T-helper 1 cell treated with Interleukin-12 subunit alpha and Interleukin-12 subunit beta and Interleukin-4 antibody, amounts not matched to agents 30 μg/mL and 1 μg/mL, for 36 hours (primary cell): ENCODE measurements at regions not wholly inside any gene's neighbourhood (a gene's known extent, or its start where the extent isn't known, plus 50 kb on each side); places are given as distances from the start of the nearest gene placed in this dataset.
"Not testable (repeated sequence)": the region's sequence is repeated elsewhere in the genome, so short reads cannot be mapped to it uniquely, and the experiment has no call there.

ENCODE experiments used
- H3K27ac Mint-ChIP-seq: one replicate; pipeline ENCODE4 v1.8.0; 2021; ENCODE audit warnings: mild to moderate bottlenecking, mixed read lengths
- H3K27me3 Mint-ChIP-seq: one replicate; pipeline ENCODE4 v1.8.0; 2021; ENCODE audit warnings: low read depth, mixed read lengths
- H3K36me3 Mint-ChIP-seq: one replicate; pipeline ENCODE4 v1.8.0; 2021; ENCODE audit warnings: low read depth, mixed read lengths
- H3K4me1 Mint-ChIP-seq: one replicate; pipeline ENCODE4 v1.8.0; 2021; ENCODE audit warnings: low read depth, mixed read lengths
- H3K4me3 Mint-ChIP-seq: one replicate; pipeline ENCODE4 v1.8.0; 2021; ENCODE audit warnings: mild to moderate bottlenecking, moderate library complexity, mixed read lengths
- H3K9me3 Mint-ChIP-seq: one replicate; pipeline ENCODE4 v1.8.0; 2021; ENCODE audit warnings: mixed read lengths

GRCh38 chr6:67129780-67130179 lies 1422.8 kb upstream of the EYS start:
- no peak overlapping the region for H3K4me3 Mint-ChIP-seq
- H3K9me3 Mint-ChIP-seq, result peaks cover 8% of the 10 kb centered on the region
- H3K4me1 Mint-ChIP-seq, result no peaks in the 10 kb centered on the region
- no peaks in the 10 kb centered on the region for H3K36me3 Mint-ChIP-seq
- no peaks in the 10 kb centered on the region for H3K27me3 Mint-ChIP-seq
- H3K27ac Mint-ChIP-seq, result no peak overlapping the region

GRCh38 chr6:67127041-67127440 lies 1420.0 kb upstream of the EYS start:
- Mint-ChIP-seq H3K27me3 (no peaks in the 10 kb centered on the region), H3K4me3 (no peak overlapping the region), H3K36me3 (no peaks in the 10 kb centered on the region), H3K4me1 (no peaks in the 10 kb centered on the region), H3K9me3 (no peaks in the 10 kb centered on the region), H3K27ac (no peak overlapping the region)

- H3K27me3 Mint-ChIP-seq, result no peaks in the 10 kb centered on the region
- H3K4me1 Mint-ChIP-seq, result no peaks in the 10 kb centered on the region
- H3K27ac Mint-ChIP-seq, result no peak overlapping the region
- H3K4me3 Mint-ChIP-seq, result no peak overlapping the region
- H3K9me3 Mint-ChIP-seq, result no peaks in the 10 kb centered on the region
- no peaks in the 10 kb centered on the region for H3K36me3 Mint-ChIP-seq
Measured at GRCh38 chr6:67121115-67121514, 1414.1 kb upstream of the EYS start.

- H3K9me3 Mint-ChIP-seq, result peaks cover 4% of the 10 kb centered on the region
- no peak overlapping the region for H3K4me3 Mint-ChIP-seq
- no peaks in the 10 kb centered on the region for H3K4me1 Mint-ChIP-seq
- no peaks in the 10 kb centered on the region for H3K36me3 Mint-ChIP-seq
- H3K27me3 Mint-ChIP-seq, result no peaks in the 10 kb centered on the region
- H3K27ac Mint-ChIP-seq, result no peak overlapping the region
Measured at GRCh38 chr6:67112120-67112519, 1405.1 kb upstream of the EYS start.

GRCh38 chr6:67102743-67103142 lies 1395.7 kb upstream of the EYS start:
- H3K4me3 Mint-ChIP-seq, result no peak overlapping the region
- H3K27ac Mint-ChIP-seq, result no peak overlapping the region
- H3K9me3 Mint-ChIP-seq, result peaks cover 7% of the 10 kb centered on the region
- H3K27me3 Mint-ChIP-seq, result no peaks in the 10 kb centered on the region
- H3K36me3 Mint-ChIP-seq, result no peaks in the 10 kb centered on the region
- no peaks in the 10 kb centered on the region for H3K4me1 Mint-ChIP-seq

- not testable (repeated sequence) for H3K27me3 Mint-ChIP-seq, H3K4me3 Mint-ChIP-seq, H3K27ac Mint-ChIP-seq, H3K4me1 Mint-ChIP-seq, H3K36me3 Mint-ChIP-seq
- peaks cover 13% of the 10 kb centered on the region for H3K9me3 Mint-ChIP-seq
Measured at GRCh38 chr6:67095618-67096226, 1388.7 kb upstream of the EYS start.

- Mint-ChIP-seq H3K4me1 (no peaks in the 10 kb centered on the region), H3K4me3 (no peak overlapping the region), H3K9me3 (peaks cover 13% of the 10 kb centered on the region), H3K27ac (no peak overlapping the region), H3K27me3 (no peaks in the 10 kb centered on the region), H3K36me3 (no peaks in the 10 kb centered on the region)
Measured at GRCh38 chr6:67094431-67094946, 1387.5 kb upstream of the EYS start.

- Mint-ChIP-seq H3K27me3 (no peaks in the 10 kb centered on the region), H3K4me3 (no peak overlapping the region), H3K36me3 (no peaks in the 10 kb centered on the region), H3K4me1 (no peaks in the 10 kb centered on the region), H3K9me3 (no peaks in the 10 kb centered on the region), H3K27ac (no peak overlapping the region)
Measured at GRCh38 chr6:67073938-67074337, 1366.9 kb upstream of the EYS start.

- H3K27me3 Mint-ChIP-seq, result no peaks in the 10 kb centered on the region
- H3K27ac Mint-ChIP-seq, result no peak overlapping the region
Measured at GRCh38 chr6:67068781-67069180, 1361.8 kb upstream of the EYS start.

GRCh38 chr6:67064323-67064722 lies 1357.3 kb upstream of the EYS start:
- Mint-ChIP-seq H3K4me3 (no peak overlapping the region), H3K27me3 (no peaks in the 10 kb centered on the region), H3K4me1 (no peaks in the 10 kb centered on the region), H3K9me3 (peaks cover 15% of the 10 kb centered on the region), H3K36me3 (no peaks in the 10 kb centered on the region), H3K27ac (no peak overlapping the region)

More at GRCh38 chr6:67068781-67069180, 1361.8 kb upstream of the EYS start:
- H3K4me1 Mint-ChIP-seq, result no peaks in the 10 kb centered on the region
- no peaks in the 10 kb centered on the region for H3K36me3 Mint-ChIP-seq
- no peak overlapping the region for H3K4me3 Mint-ChIP-seq
- peaks cover 12% of the 10 kb centered on the region for H3K9me3 Mint-ChIP-seq

- no peak overlapping the region for H3K27ac Mint-ChIP-seq
- peaks cover 9% of the 10 kb centered on the region for H3K9me3 Mint-ChIP-seq
- H3K4me3 Mint-ChIP-seq, result no peak overlapping the region
- H3K27me3 Mint-ChIP-seq, result no peaks in the 10 kb centered on the region
- no peaks in the 10 kb centered on the region for H3K36me3 Mint-ChIP-seq
- no peaks in the 10 kb centered on the region for H3K4me1 Mint-ChIP-seq
Measured at GRCh38 chr6:67047996-67048395, 1341.0 kb upstream of the EYS start.

- H3K4me3 Mint-ChIP-seq, result no peak overlapping the region
- H3K4me1 Mint-ChIP-seq, result no peaks in the 10 kb centered on the region
- no peaks in the 10 kb centered on the region for H3K27me3 Mint-ChIP-seq
- peaks cover 9% of the 10 kb centered on the region for H3K9me3 Mint-ChIP-seq
- no peak overlapping the region for H3K27ac Mint-ChIP-seq
- H3K36me3 Mint-ChIP-seq, result no peaks in the 10 kb centered on the region
Measured at GRCh38 chr6:67045076-67045475, 1338.0 kb upstream of the EYS start.

GRCh38 chr6:67031451-67031850 lies 1324.4 kb upstream of the EYS start:
- Mint-ChIP-seq H3K4me3 (no peak overlapping the region), H3K27ac (no peak overlapping the region), H3K9me3 (peaks cover 19% of the 10 kb centered on the region), H3K36me3 (no peaks in the 10 kb centered on the region), H3K4me1 (no peaks in the 10 kb centered on the region), H3K27me3 (no peaks in the 10 kb centered on the region)

- no peaks in the 10 kb centered on the region for H3K36me3 Mint-ChIP-seq
- H3K4me3 Mint-ChIP-seq, result no peak overlapping the region
- no peaks in the 10 kb centered on the region for H3K27me3 Mint-ChIP-seq
- no peak overlapping the region for H3K27ac Mint-ChIP-seq
- no peaks in the 10 kb centered on the region for H3K4me1 Mint-ChIP-seq
- peaks cover 19% of the 10 kb centered on the region for H3K9me3 Mint-ChIP-seq
Measured at GRCh38 chr6:67030861-67031260, 1323.8 kb upstream of the EYS start.

- Mint-ChIP-seq H3K36me3 (no peaks in the 10 kb centered on the region), H3K27me3 (no peaks in the 10 kb centered on the region)
Measured at GRCh38 chr6:67016921-67017460, 1310.0 kb upstream of the EYS start.

More at GRCh38 chr6:67016921-67017460, 1310.0 kb upstream of the EYS start:
- H3K4me3 Mint-ChIP-seq, result no peak overlapping the region
- no peak overlapping the region for H3K27ac Mint-ChIP-seq
- H3K4me1 Mint-ChIP-seq, result no peaks in the 10 kb centered on the region
- peaks cover 6% of the 10 kb centered on the region for H3K9me3 Mint-ChIP-seq
